H9 (cell line): ENCODE measurements at regions not wholly inside any gene's neighbourhood (a gene's known extent, or its start where the extent isn't known, plus 50 kb on each side); places are given as distances from the start of the nearest gene placed in this dataset.

Experiments
- DNase-seq: peaks from one replicate; pipeline ENCODE4 v3.0.0-alpha.2; 2017
- H2AFZ ChIP-seq: one replicate; pipeline ENCODE4 v1.6.1; 2013; ENCODE audit warnings: mild to moderate bottlenecking, low read length, control low read depth, moderate library complexity
- H2AK5ac ChIP-seq: 2 replicates; pipeline ENCODE4 v1.6.1; 2013; ENCODE audit warnings: low read length, control low read depth, mixed read lengths; ENCODE audit not compliant: insufficient read length
- H2BK120ac ChIP-seq: one replicate; pipeline ENCODE4 v1.6.1; 2013; ENCODE audit warnings: low read depth, mild to moderate bottlenecking, low read length, control low read depth, inconsistent platforms; ENCODE audit not compliant: poor library complexity, severe bottlenecking
- H2BK12ac ChIP-seq: 2 replicates; pipeline ENCODE4 v1.6.1; 2013; ENCODE audit warnings: low read length, control low read depth, mixed read lengths, low read depth; ENCODE audit not compliant: insufficient read length
- H2BK15ac ChIP-seq: 2 replicates; pipeline ENCODE4 v1.6.1; 2013; ENCODE audit warnings: low read depth, low read length, control low read depth
- H2BK20ac ChIP-seq: one replicate; pipeline ENCODE4 v1.6.1; 2013; ENCODE audit warnings: low read depth, mild to moderate bottlenecking, low read length, control low read depth, inconsistent platforms; ENCODE audit not compliant: poor library complexity, severe bottlenecking
- H2BK5ac ChIP-seq: 2 replicates; pipeline ENCODE4 v1.6.1; 2013; ENCODE audit warnings: low read length, control low read depth, mixed read lengths; ENCODE audit not compliant: insufficient read length
- H3K14ac ChIP-seq: 2 replicates; pipeline ENCODE4 v1.6.1; 2013; ENCODE audit warnings: low read length, control low read depth; ENCODE audit not compliant: insufficient read depth
- H3K18ac ChIP-seq: 2 replicates; pipeline ENCODE4 v1.6.1; 2013; ENCODE audit warnings: low read depth, mild to moderate bottlenecking, mixed read lengths, low read length, control low read depth; ENCODE audit not compliant: insufficient read length
- H3K23ac ChIP-seq: 2 replicates; pipeline ENCODE4 v1.6.1; 2013; ENCODE audit warnings: low read length, control low read depth, mixed read lengths, low read depth; ENCODE audit not compliant: insufficient read length
- H3K23me2 ChIP-seq: 2 replicates; pipeline ENCODE4 v1.6.1; 2013; ENCODE audit warnings: low read depth, mild to moderate bottlenecking, mixed read lengths, low read length, control low read depth; ENCODE audit not compliant: insufficient read length, poor library complexity, severe bottlenecking
- H3K27ac ChIP-seq: 2 replicates; pipeline ENCODE4 v1.5.1; 2013; ENCODE audit warnings: low read length, control low read depth, mixed read lengths, low read depth; ENCODE audit not compliant: insufficient read length
- H3K27me3 ChIP-seq: 2 replicates; pipeline ENCODE4 v1.6.1; 2013; ENCODE audit warnings: low read length, control low read depth, inconsistent platforms; ENCODE audit not compliant: insufficient read depth
- H3K4ac ChIP-seq: 2 replicates; pipeline ENCODE4 v1.6.1; 2013; ENCODE audit warnings: low read depth, mild to moderate bottlenecking, control low read depth, inconsistent platforms, low read length, moderate library complexity
- H3K4me1 ChIP-seq: 2 replicates; pipeline ENCODE4 v1.6.1; 2013; ENCODE audit warnings: low read length, control low read depth, inconsistent platforms; ENCODE audit not compliant: insufficient read depth
- H3K4me2 ChIP-seq: 2 replicates; pipeline ENCODE4 v1.6.1; 2013; ENCODE audit warnings: low read length, control low read depth, mixed read lengths; ENCODE audit not compliant: insufficient read length, insufficient read depth
- H3K56ac ChIP-seq: 2 replicates; pipeline ENCODE4 v1.6.1; 2013; ENCODE audit warnings: low read depth, mild to moderate bottlenecking, mixed read lengths, low read length, control low read depth; ENCODE audit not compliant: insufficient read length
- H3K79me1 ChIP-seq: 2 replicates; pipeline ENCODE4 v1.6.1; 2013; ENCODE audit warnings: low read depth, mild to moderate bottlenecking, moderate library complexity, low read length, control low read depth, inconsistent platforms; ENCODE audit not compliant: insufficient read depth, poor library complexity, severe bottlenecking
- H3K79me2 ChIP-seq: 2 replicates; pipeline ENCODE4 v1.6.1; 2013; ENCODE audit warnings: low read length, control low read depth, inconsistent platforms; ENCODE audit not compliant: insufficient read depth
- H3K9ac ChIP-seq: 2 replicates; pipeline ENCODE4 v1.6.1; 2013; ENCODE audit warnings: low read length, control low read depth, mixed read lengths; ENCODE audit not compliant: insufficient read length; ENCODE audit errors: extremely low read depth
- H3K9me3 ChIP-seq: one replicate; pipeline ENCODE4 v1.6.1; 2013; ENCODE audit warnings: low read depth, low read length, inconsistent platforms; ENCODE audit not compliant: control insufficient read depth
- H3T11ph ChIP-seq: one replicate; pipeline ENCODE4 v1.6.1; 2013; ENCODE audit warnings: mild to moderate bottlenecking, low read length, control low read depth, inconsistent platforms
- H4K20me1 ChIP-seq: one replicate; pipeline ENCODE4 v1.6.1; 2013; ENCODE audit not compliant: control insufficient read depth, insufficient read length, insufficient read depth
- H4K5ac ChIP-seq: 2 replicates; pipeline ENCODE4 v1.6.1; 2013; ENCODE audit warnings: low read depth, mild to moderate bottlenecking, mixed read lengths, low read length, control low read depth; ENCODE audit not compliant: insufficient read length
- H4K8ac ChIP-seq: replicated peaks from 2 replicates; pipeline ENCODE4 v1.6.1; 2013; ENCODE audit warnings: low read length, control low read depth, mixed read lengths, low read depth; ENCODE audit not compliant: insufficient read length
- H4K91ac ChIP-seq: 2 replicates; pipeline ENCODE4 v1.6.1; 2013; ENCODE audit warnings: low read depth, mild to moderate bottlenecking, moderate library complexity, mixed read lengths, low read length, control low read depth; ENCODE audit not compliant: insufficient read length
- H3K27ac Mint-ChIP-seq, 3 experiments: 2 replicates in 2 of 3; 3 replicates in 1 of 3; pipeline ENCODE4 v1.8.0; 2020 to 2021; ENCODE audit warnings: mixed read lengths in 3 of 3, mild to moderate bottlenecking in 1 of 3, moderate library complexity in 1 of 3
- H3K27me3 Mint-ChIP-seq: 2 replicates; pipeline ENCODE4 v1.8.0; 2021; ENCODE audit warnings: low read depth, mild to moderate bottlenecking, moderate library complexity, mixed read lengths
- H3K36me3 Mint-ChIP-seq, 3 experiments: 2 replicates in 2 of 3; 3 replicates in 1 of 3; pipeline ENCODE4 v1.8.0; 2020 to 2021; ENCODE audit warnings: low read depth in 3 of 3, mixed read lengths in 3 of 3; ENCODE audit not compliant: insufficient read depth in 1 of 3
- H3K4me1 Mint-ChIP-seq, 2 experiments: 2 replicates each; pipeline ENCODE4 v1.8.0; 2020; ENCODE audit warnings: mixed read lengths in 2 of 2
- H3K4me3 Mint-ChIP-seq, 2 experiments: 2 replicates in 1 of 2; 3 replicates in 1 of 2; pipeline ENCODE4 v1.8.0; 2020 to 2021; ENCODE audit warnings: mild to moderate bottlenecking in 2 of 2, mixed read lengths in 2 of 2, moderate library complexity in 1 of 2
- H3K9me3 Mint-ChIP-seq, 2 experiments: 2 replicates in 1 of 2; 3 replicates in 1 of 2; pipeline ENCODE4 v1.8.0; 2020; ENCODE audit warnings: mild to moderate bottlenecking in 2 of 2, mixed read lengths in 2 of 2, moderate library complexity in 1 of 2
- CTCF ChIP-seq: fragments of 200-600 bp; sonication (generic); conservative IDR thresholded peaks from 3 replicates; pipeline ENCODE4 v1.8.0; 2021; ENCODE audit warnings: antibody characterized with exemption, mild to moderate bottlenecking

GRCh38 chr3:109213321-109213720, 76.8 kb downstream of the C3orf85 start:
- TF ChIP-seq CTCF: no peak
- peaks cover 6 to 7% of the 10 kb centered on the region in 2 experiments for H3K9me3 Mint-ChIP-seq
- Histone ChIP-seq H3K9me3 (no peaks in the 10 kb centered on the region), H2BK12ac (no peak overlapping the region), H2BK20ac (no peak overlapping the region), H4K20me1 (no peaks in the 10 kb centered on the region), H2AK5ac (no peak overlapping the region), H3K14ac (no peak overlapping the region), H3K4me1 (no peaks in the 10 kb centered on the region), H3K56ac (no peak overlapping the region), H2BK15ac (no peak overlapping the region), H4K91ac (no peak overlapping the region), H2AFZ (no peak overlapping the region), H3T11ph (no peak overlapping the region), H3K23me2 (no peaks in the 10 kb centered on the region), H3K27ac (no peak overlapping the region), H4K5ac (no peak overlapping the region), H3K79me1 (no peaks in the 10 kb centered on the region), H3K4me2 (no peak overlapping the region), H2BK120ac (no peak overlapping the region), H3K23ac (no peak overlapping the region), H2BK5ac (no peak overlapping the region), H3K18ac (no peak overlapping the region), H3K79me2 (no peaks in the 10 kb centered on the region), H3K4ac (no peak overlapping the region), H3K27me3 (no peaks in the 10 kb centered on the region), H4K8ac (no peak overlapping the region), H3K9ac (no peak overlapping the region)
- no peak overlapping the region for H3K4me3 Mint-ChIP-seq
- no peaks in the 10 kb centered on the region for H3K27me3 Mint-ChIP-seq
- no peak for DNase-seq
- no peaks in the 10 kb centered on the region for H3K4me1 Mint-ChIP-seq
- H3K36me3 Mint-ChIP-seq: peaks cover 0 to 5% (median 0%) of the 10 kb centered on the region in 3 experiments; a peak in 2 of 7 replicates
- H3K27ac Mint-ChIP-seq: peak overlapping the region in 1 of 3 experiments; percentile 4; a peak in 1 of 7 replicates
